Adrenal gland (tissue), 9 donors: ENCODE measurements at regions not wholly inside any gene's neighbourhood (a gene's known extent, or its start where the extent isn't known, plus 50 kb on each side); places are given as distances from the start of the nearest gene placed in this dataset.

Source experiments
- DNase-seq, 7 donors: peaks; one replicate each; pipeline ENCODE4 v3.0.0-alpha.2; 2019 to 2020
- H3K27ac ChIP-seq, 5 donors: fragments of 200-600 bp; sonication (generic) in 4 of 5; 1 replicate in 3 of 5; 2 replicates in 2 of 5; pipeline versions ENCODE4 v1.5.1 to v1.8.0; 2016 to 2020; ENCODE audit warnings: mild to moderate bottlenecking in 1 of 5
- H3K27me3 ChIP-seq: fragments of 200-600 bp; 2 replicates; pipeline ENCODE4 v1.8.0; 2021
- H3K36me3 ChIP-seq, 2 donors: fragments of 200-600 bp; replicated peaks in 1 of 2; 1 replicate in 1 of 2; 2 replicates in 1 of 2; pipeline versions ENCODE4 v1.5.1 to v1.8.0; 2018 to 2022
- H3K4me1 ChIP-seq, 2 donors: fragments of 200-600 bp; replicated peaks in 1 of 2; 1 replicate in 1 of 2; 2 replicates in 1 of 2; pipeline versions ENCODE4 v1.5.1 to v1.8.0; 2018 to 2021
- H3K4me3 ChIP-seq, 4 donors: fragments of 200-600 bp; sonication (generic) in 3 of 4; one replicate each; pipeline ENCODE4 v1.5.1; 2016 to 2018
- H3K9me3 ChIP-seq, 3 donors: fragments of 200-600 bp; sonication (generic) in 1 of 3; replicated peaks in 1 of 3; 1 replicate in 2 of 3; 2 replicates in 1 of 3; pipeline versions ENCODE4 v1.5.1 to v1.8.0; 2016 to 2021
- CTCF ChIP-seq, 6 experiments: fragments of 450-650 bp in 4 of 6; fragments of 200-600 bp in 2 of 6; sonication (generic) in 1 of 6; IDR thresholded peaks; 1 replicate in 5 of 6; 2 replicates in 1 of 6; pipeline versions ENCODE4 v1.5.1 to v1.8.0; 2016 to 2021; ENCODE audit warnings: antibody characterized with exemption in 6 of 6, mild to moderate bottlenecking in 2 of 6, moderate library complexity in 1 of 6
- POLR2A ChIP-seq, 2 donors: fragments of 450-650 bp; IDR thresholded peaks; one replicate each; pipeline ENCODE4 v1.6.1; 2017; ENCODE audit warnings: antibody characterized with exemption in 2 of 2, mild to moderate bottlenecking in 2 of 2, moderate library complexity in 1 of 2
- WGBS, 4 donors: extraction: QIAGEN DNeasy Blood & Tissue Kit in 2 of 4; methylation state at CpG; one replicate each; pipeline versions ENCODE4 v1.1.5 to v1.1.7; 2013 to 2017; 5-methylcytosine and 5-hydroxymethylcytosine counted together
- intact Hi-C, 2 donors: fragments of 100-400 bp; cut with DNase I; formaldehyde crosslinking; loops; one replicate each; pipeline versions ENCODE4 v1.14.1 to v1.15.0; 2022 to 2023
- donor health status: healthy with polysubstance abuse.
- donor health status: Bipolar disorder and iron deficiency.
- donor health status: DM: yes; HTN: yes; CAD: no.
- donor health status: DM: no; HTN: no; CAD: no.
- donor health status: DM: no; HTN: no; CAD: no.

GRCh38 chr9:93786204-93786603 lies 169.0 kb downstream of the BARX1 start:
- Histone ChIP-seq H3K27ac (no peak overlapping the region), H3K9me3 (no peaks in the 10 kb centered on the region), H3K36me3 (no peaks in the 10 kb centered on the region), H3K27me3 (no peaks in the 10 kb centered on the region), H3K4me3 (no peak overlapping the region), H3K4me1 (no peaks in the 10 kb centered on the region)
- 71 to 91% (median 78%) methylated on average over 2 of the region's 2 CpGs for WGBS, 4 donors
- intact Hi-C loops: no loop called here
- no peak for DNase-seq
- TF ChIP-seq CTCF (IDR thresholded peaks at IDR 0.05): no peak

- DNase-seq: no peak
- TF ChIP-seq CTCF (IDR thresholded peaks at IDR 0.05): no peak
- H3K27me3 ChIP-seq: no peaks in the 10 kb centered on the region
- 83 to 93% (median 90%) methylated on average over 7 to 11 of the region's 11 CpGs for WGBS, 4 donors
- intact Hi-C loops: no loop called here
- no peaks in the 10 kb centered on the region for H3K9me3 ChIP-seq
- H3K4me1 ChIP-seq: no peaks in the 10 kb centered on the region
- H3K36me3 ChIP-seq: no peaks in the 10 kb centered on the region
- no peak overlapping the region for H3K4me3 ChIP-seq
- no peak overlapping the region for H3K27ac ChIP-seq
Observed at GRCh38 chr9:93776873-93777272, 178.3 kb downstream of the BARX1 start.

- H3K36me3 ChIP-seq: no peaks in the 10 kb centered on the region
- H3K27me3 ChIP-seq: no peaks in the 10 kb centered on the region
- intact Hi-C loops: no loop called here
Observed at GRCh38 chr9:93776256-93776655, 178.9 kb downstream of the BARX1 start.

GRCh38 chr9:93774331-93775102 lies 180.6 kb downstream of the BARX1 start:
- no peak for DNase-seq
- Histone ChIP-seq H3K27me3 (no peaks in the 10 kb centered on the region), H3K27ac (no peak overlapping the region), H3K9me3 (peaks cover 0 to 3% (median 0%) of the 10 kb centered on the region in 3 donors), H3K36me3 (no peaks in the 10 kb centered on the region), H3K4me1 (no peaks in the 10 kb centered on the region), H3K4me3 (no peak overlapping the region)
- WGBS, 4 donors: 83 to 90% (median 88%) methylated on average over 7 to 8 of the region's 8 CpGs
- TF ChIP-seq POLR2A (IDR thresholded peaks at IDR 0.05) (no peak), CTCF (IDR thresholded peaks at IDR 0.05) (no peak)
- intact Hi-C loops: no loop called here

More at GRCh38 chr9:93776256-93776655, 178.9 kb downstream of the BARX1 start:
- no peak overlapping the region for H3K4me3 ChIP-seq
- no peak for DNase-seq
- H3K27ac ChIP-seq: no peak overlapping the region
- no peak for TF ChIP-seq POLR2A (IDR thresholded peaks at IDR 0.05)
- no peak for TF ChIP-seq CTCF (IDR thresholded peaks at IDR 0.05)
- no peaks in the 10 kb centered on the region for H3K4me1 ChIP-seq
- 56 to 91% (median 73%) methylated on average over 1 of the region's 1 CpG for WGBS, 4 donors
- H3K9me3 ChIP-seq: no peaks in the 10 kb centered on the region
